WTC11 (cell line): ENCODE measurements at regions not wholly inside any gene's neighbourhood (a gene's known extent, or its start where the extent isn't known, plus 50 kb on each side); places are given as distances from the start of the nearest gene placed in this dataset.

Source experiments
- ATAC-seq: fragments of 200-7000 bp; cut with Tn5 transposase; 2 replicates; pipeline ENCODE4 v1.10.0; 2021; ENCODE audit warnings: mild to moderate bottlenecking, moderate library complexity
- CTCF ChIA-PET: fragments of 300-600 bp; sonication (Branson Sonifier 250); formaldehyde crosslinking; loops from one replicate; lab custom pipeline; 2021; ENCODE audit warnings: antibody characterized with exemption; lab: Charles Lee
- POLR2A ChIA-PET: fragments of 350-600 bp; sonication (Branson Sonifier 250); formaldehyde crosslinking; loops from one replicate; lab custom pipeline; 2021; ENCODE audit warnings: antibody characterized with exemption; lab: Charles Lee
- DNase-seq: peaks from one replicate; pipeline ENCODE4 v3.0.0; 2021; ENCODE audit warnings: low spot score
- H3K27ac Mint-ChIP-seq: 2 replicates; pipeline ENCODE4 v1.8.0; 2021; ENCODE audit warnings: mixed read lengths
- H3K27me3 Mint-ChIP-seq: 2 replicates; pipeline ENCODE4 v1.8.0; 2021; ENCODE audit warnings: low read depth, mild to moderate bottlenecking, moderate library complexity, mixed read lengths
- H3K36me3 Mint-ChIP-seq: 2 replicates; pipeline ENCODE4 v1.8.0; 2021; ENCODE audit warnings: mixed read lengths
- H3K4me1 Mint-ChIP-seq: 2 replicates; pipeline ENCODE4 v1.8.0; 2022; ENCODE audit warnings: mixed read lengths
- H3K4me3 Mint-ChIP-seq: 2 replicates; pipeline ENCODE4 v1.8.0; 2021; ENCODE audit warnings: mild to moderate bottlenecking, moderate library complexity, mixed read lengths
- H3K9me3 Mint-ChIP-seq: 2 replicates; pipeline ENCODE4 v1.8.0; 2021; ENCODE audit warnings: mixed read lengths
- ATF1 ChIP-seq: sonication (generic); formaldehyde crosslinking; IDR thresholded peaks from 2 replicates; pipeline ENCODE4 v1.8.1; 2023; ENCODE audit warnings: mild to moderate bottlenecking, moderate library complexity, missing genetic modification reagents
- ATF6 ChIP-seq: sonication (generic); formaldehyde crosslinking; IDR thresholded peaks from 2 replicates; pipeline ENCODE4 v1.8.1; 2023; ENCODE audit warnings: mild to moderate bottlenecking, missing genetic modification reagents
- CREB1 ChIP-seq: sonication (generic); formaldehyde crosslinking; IDR thresholded peaks from 2 replicates; pipeline ENCODE4 v1.8.0; 2023; ENCODE audit warnings: mild to moderate bottlenecking, missing genetic modification reagents
- ESRRA ChIP-seq: sonication (generic); formaldehyde crosslinking; IDR thresholded peaks from 2 replicates; pipeline ENCODE4 v1.8.1; 2022; ENCODE audit warnings: mild to moderate bottlenecking, missing genetic modification reagents, borderline replicate concordance
- ETV6 ChIP-seq: sonication (generic); formaldehyde crosslinking; IDR thresholded peaks from 2 replicates; pipeline ENCODE4 v1.8.1; 2022; ENCODE audit warnings: mild to moderate bottlenecking, missing genetic modification reagents
- GABPB1 ChIP-seq: sonication (generic); formaldehyde crosslinking; IDR thresholded peaks from 2 replicates; pipeline ENCODE4 v1.8.1; 2023; ENCODE audit warnings: mild to moderate bottlenecking, missing genetic modification reagents
- GRHL2 ChIP-seq: fragments of 250-450 bp; sonication (Bioruptor Pico); IDR thresholded peaks from 2 replicates; pipeline ENCODE4 v1.8.0; 2022; ENCODE audit warnings: mild to moderate bottlenecking, moderate library complexity; ENCODE audit not compliant: insufficient replicate concordance, severe bottlenecking
- KAT7 ChIP-seq: sonication (generic); formaldehyde crosslinking; IDR thresholded peaks from 2 replicates; pipeline ENCODE4 v1.8.1; 2023; ENCODE audit warnings: missing genetic modification reagents, mild to moderate bottlenecking, borderline replicate concordance
- MLX ChIP-seq: sonication (generic); formaldehyde crosslinking; IDR thresholded peaks from 2 replicates; pipeline ENCODE4 v1.8.1; 2023; ENCODE audit warnings: mild to moderate bottlenecking, missing genetic modification reagents, moderate library complexity
- NR2C2 ChIP-seq: sonication (generic); formaldehyde crosslinking; IDR thresholded peaks from 2 replicates; pipeline ENCODE4 v1.8.0; 2022; ENCODE audit warnings: mild to moderate bottlenecking, missing genetic modification reagents
- SMAD4 ChIP-seq: sonication (generic); formaldehyde crosslinking; IDR thresholded peaks from 2 replicates; pipeline ENCODE4 v1.8.0; 2022; ENCODE audit warnings: mild to moderate bottlenecking, missing genetic modification reagents
- TEAD4 ChIP-seq: sonication (generic); formaldehyde crosslinking; IDR thresholded peaks from 2 replicates; pipeline ENCODE4 v1.8.0; 2022; ENCODE audit warnings: mild to moderate bottlenecking, missing genetic modification reagents
- TP53 ChIP-seq: sonication (generic); formaldehyde crosslinking; IDR thresholded peaks from 2 replicates; pipeline ENCODE4 v1.8.1; 2023; ENCODE audit warnings: mild to moderate bottlenecking, missing genetic modification reagents
- ZBTB21 ChIP-seq: sonication (generic); formaldehyde crosslinking; IDR thresholded peaks from 2 replicates; pipeline ENCODE4 v1.8.1; 2023; ENCODE audit warnings: mild to moderate bottlenecking, missing genetic modification reagents, borderline replicate concordance
- ZNF232 ChIP-seq: sonication (generic); formaldehyde crosslinking; IDR thresholded peaks from 2 replicates; pipeline ENCODE4 v1.8.0; 2022; ENCODE audit warnings: mild to moderate bottlenecking, missing genetic modification reagents
- ZNF263 ChIP-seq: sonication (generic); formaldehyde crosslinking; IDR thresholded peaks from 2 replicates; pipeline ENCODE4 v1.8.1; 2022; ENCODE audit warnings: low read depth, mild to moderate bottlenecking, moderate library complexity, missing genetic modification reagents
- ZNF317 ChIP-seq: sonication (generic); formaldehyde crosslinking; IDR thresholded peaks from 2 replicates; pipeline ENCODE4 v1.8.1; 2023; ENCODE audit warnings: low read depth, mild to moderate bottlenecking, moderate library complexity, missing genetic modification reagents, borderline replicate concordance
- ZNF416 ChIP-seq: fragments of 250-450 bp; sonication (Bioruptor Pico); IDR thresholded peaks from 2 replicates; pipeline ENCODE4 v1.9.0; 2021; ENCODE audit warnings: mild to moderate bottlenecking, inconsistent platforms
- ZNF425 ChIP-seq: fragments of 250-450 bp; sonication (Bioruptor Pico); conservative IDR thresholded peaks from 2 replicates; pipeline ENCODE4 v1.9.0; 2021; ENCODE audit warnings: mild to moderate bottlenecking
- TF ChIP-seq, protein P1 (sequence below): fragments of 250-450 bp; sonication (Bioruptor Pico); IDR thresholded peaks from 2 replicates; pipeline ENCODE4 v2.1.2; 2022; ENCODE audit warnings: mild to moderate bottlenecking, moderate library complexity
- TF ChIP-seq, protein P2 (sequence below): sonication (generic); formaldehyde crosslinking; IDR thresholded peaks from 2 replicates; pipeline ENCODE4 v1.8.1; 2022; ENCODE audit warnings: low read depth, mild to moderate bottlenecking, moderate library complexity, missing genetic modification reagents, borderline replicate concordance

GRCh38 chr1:29708796-29709703 lies 472.7 kb downstream of the PTPRU start:
- no peak overlapping the region for H3K4me3 Mint-ChIP-seq
- POLR2A ChIA-PET = no interaction called here
- DNase-seq = no peak

GRCh38 chr1:29708381-29708780 lies 472.1 kb downstream of the PTPRU start:
- ChIA-PET POLR2A (no interaction called here), CTCF (interaction anchor here (1.0 to 2.0 kb wide), 2 partner anchors 84 to 403 kb away, joined by 3 to 8 read pairs; no protein-coding TSS in a partner anchor)
- H3K27me3 Mint-ChIP-seq = peaks cover 17% of the 10 kb centered on the region
- no peak for TF ChIP-seq MLX (CRISPR knock-in tag)
- TF ChIP-seq ZNF263 (CRISPR knock-in tag) = no peak
- TF ChIP-seq ZBTB21 (CRISPR knock-in tag) = no peak
- TF ChIP-seq ATF6 (CRISPR knock-in tag) = no peak
- no peak overlapping the region for H3K27ac Mint-ChIP-seq
- ATAC-seq (no peak), DNase-seq (no peak)
- H3K4me3 Mint-ChIP-seq = no peak overlapping the region
- peaks cover 36% of the 10 kb centered on the region for H3K4me1 Mint-ChIP-seq
- H3K9me3 Mint-ChIP-seq = no peaks in the 10 kb centered on the region
- no peaks in the 10 kb centered on the region for H3K36me3 Mint-ChIP-seq

More at GRCh38 chr1:29708796-29709703, 472.7 kb downstream of the PTPRU start:
- TF ChIP-seq ZNF425 (CRISPR knock-in tag) (no peak), NR2C2 (CRISPR knock-in tag) (no peak), ZNF232 (CRISPR knock-in tag) (no peak), ETV6 (CRISPR knock-in tag) (no peak), TEAD4 (CRISPR knock-in tag) (no peak), ATF1 (no peak), ESRRA (no peak), CREB1 (CRISPR knock-in tag) (no peak), GRHL2 (CRISPR knock-in tag) (no peak), GABPB1 (no peak), TP53 (CRISPR knock-in tag) (no peak), SMAD4 (CRISPR knock-in tag) (no peak), ZNF317 (CRISPR knock-in tag) (no peak), ZNF416 (CRISPR knock-in tag) (no peak), KAT7 (CRISPR knock-in tag) (no peak)
- TF ChIP-seq, protein P1, sequence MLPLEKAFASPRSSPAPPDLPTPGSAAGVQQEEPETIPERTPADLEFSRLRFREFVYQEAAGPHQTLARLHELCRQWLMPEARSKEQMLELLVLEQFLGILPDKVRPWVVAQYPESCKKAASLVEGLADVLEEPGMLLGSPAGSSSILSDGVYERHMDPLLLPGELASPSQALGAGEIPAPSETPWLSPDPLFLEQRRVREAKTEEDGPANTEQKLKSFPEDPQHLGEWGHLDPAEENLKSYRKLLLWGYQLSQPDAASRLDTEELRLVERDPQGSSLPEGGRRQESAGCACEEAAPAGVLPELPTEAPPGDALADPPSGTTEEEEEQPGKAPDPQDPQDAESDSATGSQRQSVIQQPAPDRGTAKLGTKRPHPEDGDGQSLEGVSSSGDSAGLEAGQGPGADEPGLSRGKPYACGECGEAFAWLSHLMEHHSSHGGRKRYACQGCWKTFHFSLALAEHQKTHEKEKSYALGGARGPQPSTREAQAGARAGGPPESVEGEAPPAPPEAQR (CRISPR knock-in tag) = no peak
- TF ChIP-seq, protein P2, sequence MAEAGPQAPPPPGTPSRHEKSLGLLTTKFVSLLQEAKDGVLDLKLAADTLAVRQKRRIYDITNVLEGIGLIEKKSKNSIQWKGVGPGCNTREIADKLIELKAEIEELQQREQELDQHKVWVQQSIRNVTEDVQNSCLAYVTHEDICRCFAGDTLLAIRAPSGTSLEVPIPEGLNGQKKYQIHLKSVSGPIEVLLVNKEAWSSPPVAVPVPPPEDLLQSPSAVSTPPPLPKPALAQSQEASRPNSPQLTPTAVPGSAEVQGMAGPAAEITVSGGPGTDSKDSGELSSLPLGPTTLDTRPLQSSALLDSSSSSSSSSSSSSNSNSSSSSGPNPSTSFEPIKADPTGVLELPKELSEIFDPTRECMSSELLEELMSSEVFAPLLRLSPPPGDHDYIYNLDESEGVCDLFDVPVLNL (CRISPR knock-in tag) = no peak
- TF ChIP-seq, all 79 proteins: peak for 0
- ATAC-seq = no peak
- Mint-ChIP-seq H3K27me3 (peaks cover 17% of the 10 kb centered on the region), H3K9me3 (no peaks in the 10 kb centered on the region), H3K4me1 (peaks cover 31% of the 10 kb centered on the region), H3K27ac (no peak overlapping the region), H3K36me3 (no peaks in the 10 kb centered on the region)
- CTCF ChIA-PET = interaction anchor here (0.7 to 2.0 kb wide), 4 partner anchors 11 to 402 kb away, joined by 3 to 8 read pairs (median 4); no protein-coding TSS in a partner anchor
